Liver (tissue), 8 donors: ENCODE measurements at regions not wholly inside any gene's neighbourhood (a gene's known extent, or its start where the extent isn't known, plus 50 kb on each side); places are given as distances from the start of the nearest gene placed in this dataset.

Source experiments
- DNase-seq: peaks from one replicate; pipeline ENCODE4 v3.0.0-alpha.2; 2017; ENCODE audit warnings: low spot score
- H3K27ac ChIP-seq, 2 donors: one replicate each; pipeline ENCODE4 v1.7.0; 2013; ENCODE audit warnings: inconsistent platforms in 2 of 2, low read length in 2 of 2, control low read depth in 1 of 2, low read depth in 1 of 2, mild to moderate bottlenecking in 1 of 2
- H3K27me3 ChIP-seq, 4 donors: one replicate each; pipeline versions ENCODE4 v1.6.1 to v1.7.0; 2013; ENCODE audit warnings: low read length in 3 of 4, inconsistent platforms in 1 of 4, mild to moderate bottlenecking in 1 of 4, moderate library complexity in 1 of 4; ENCODE audit not compliant: control insufficient read depth in 4 of 4, insufficient read depth in 4 of 4
- H3K36me3 ChIP-seq, 4 donors: one replicate each; pipeline versions ENCODE4 v1.6.1 to v1.7.0; 2013; ENCODE audit warnings: low read length in 3 of 4, mild to moderate bottlenecking in 3 of 4, low read depth in 1 of 4, moderate library complexity in 1 of 4; ENCODE audit not compliant: control insufficient read depth in 4 of 4, insufficient read depth in 3 of 4
- H3K4me1 ChIP-seq, 4 donors: one replicate each; pipeline versions ENCODE4 v1.6.1 to v1.7.0; 2013; ENCODE audit warnings: low read length in 3 of 4, mild to moderate bottlenecking in 3 of 4, moderate library complexity in 1 of 4; ENCODE audit not compliant: control insufficient read depth in 4 of 4, insufficient read depth in 4 of 4
- H3K4me3 ChIP-seq, 3 donors: one replicate each; pipeline versions ENCODE4 v1.6.1 to v1.7.0; 2013; ENCODE audit warnings: low read length in 3 of 3, control low read depth in 1 of 3, low read depth in 1 of 3, mild to moderate bottlenecking in 1 of 3
- H3K9ac ChIP-seq, 2 donors: one replicate each; pipeline ENCODE4 v1.7.0; 2013; ENCODE audit warnings: low read length in 2 of 2, mild to moderate bottlenecking in 2 of 2, moderate library complexity in 2 of 2, control low read depth in 1 of 2, low read depth in 1 of 2
- H3K9me3 ChIP-seq, 4 donors: one replicate each; pipeline versions ENCODE4 v1.6.1 to v1.7.0; 2013; ENCODE audit warnings: low read length in 3 of 4; ENCODE audit not compliant: control insufficient read depth in 4 of 4
- ATF3 ChIP-seq: IDR thresholded peaks from 2 replicates; pipeline ENCODE4 v1.6.1; 2016; ENCODE audit warnings: antibody characterized with exemption
- CTCF ChIP-seq: fragments of 150-350 bp; IDR thresholded peaks from 2 replicates; pipeline ENCODE4 v1.5.1; 2017; ENCODE audit warnings: improper control_type of control experiment, low read depth, low read length; ENCODE audit not compliant: missing input control
- FOXA1 ChIP-seq: IDR thresholded peaks from 2 replicates; pipeline ENCODE4 v1.6.1; 2016; ENCODE audit warnings: antibody characterized with exemption
- GABPA ChIP-seq, 2 donors: IDR thresholded peaks in 1 of 2; conservative IDR thresholded peaks in 1 of 2; 2 replicates each; pipeline ENCODE4 v1.6.1; 2016; ENCODE audit warnings: antibody characterized with exemption in 2 of 2, mild to moderate bottlenecking in 1 of 2, moderate library complexity in 1 of 2
- HNF4A ChIP-seq, 2 donors: conservative IDR thresholded peaks; 2 replicates each; pipeline ENCODE4 v1.6.1; 2016; ENCODE audit warnings: antibody characterized with exemption in 2 of 2, mild to moderate bottlenecking in 2 of 2
- HNF4G ChIP-seq: IDR thresholded peaks from 2 replicates; pipeline ENCODE4 v1.6.1; 2016; ENCODE audit warnings: antibody characterized with exemption
- JUND ChIP-seq, 2 donors: IDR thresholded peaks; 2 replicates each; pipeline ENCODE4 v1.6.1; 2016; ENCODE audit warnings: antibody characterized with exemption in 2 of 2
- MAX ChIP-seq: IDR thresholded peaks from 2 replicates; pipeline ENCODE4 v1.6.1; 2016; ENCODE audit warnings: antibody characterized with exemption
- NR2F2 ChIP-seq: IDR thresholded peaks from 2 replicates; pipeline ENCODE4 v1.6.1; 2016; ENCODE audit warnings: antibody characterized with exemption
- RAD21 ChIP-seq, 2 donors: IDR thresholded peaks; 2 replicates each; pipeline ENCODE4 v1.6.1; 2016; ENCODE audit warnings: antibody characterized with exemption in 2 of 2, mild to moderate bottlenecking in 2 of 2
- REST ChIP-seq: IDR thresholded peaks from 2 replicates; pipeline ENCODE4 v1.6.1; 2016; ENCODE audit warnings: antibody characterized with exemption, mild to moderate bottlenecking
- RXRA ChIP-seq, 2 donors: IDR thresholded peaks; 2 replicates each; pipeline ENCODE4 v1.6.1; 2017 to 2018; ENCODE audit warnings: antibody characterized with exemption in 2 of 2, mild to moderate bottlenecking in 1 of 2
- SP1 ChIP-seq: IDR thresholded peaks from 2 replicates; pipeline ENCODE4 v1.6.1; 2018; ENCODE audit warnings: antibody characterized with exemption, mild to moderate bottlenecking
- TAF1 ChIP-seq: conservative IDR thresholded peaks from 2 replicates; pipeline ENCODE4 v1.6.1; 2016; ENCODE audit warnings: antibody characterized with exemption, mild to moderate bottlenecking
- WGBS: extraction: QIAGEN DNeasy Blood & Tissue Kit; methylation state at CpG from one replicate; pipeline ENCODE4 v1.1.7; 2013; 5-methylcytosine and 5-hydroxymethylcytosine counted together
- donor health status: healthy.
- donor health status: healthy.
- donor health status: healthy.
- donor health status: healthy.
- donor health status: healthy.

GRCh38 chr10:15462253-15462897, 91.3 kb upstream of the FAM171A1 start:
- H3K4me3 ChIP-seq = no peak overlapping the region
- no peak for DNase-seq
- H3K27ac ChIP-seq = no peak overlapping the region
- WGBS = 80% methylated on average over 6 of the region's 6 CpGs
- no peaks in the 10 kb centered on the region for H3K36me3 ChIP-seq
- no peaks in the 10 kb centered on the region for H3K27me3 ChIP-seq
- no peak overlapping the region for H3K9ac ChIP-seq
- TF ChIP-seq HNF4A (conservative IDR thresholded peaks at IDR 0.05) = no peak
- TF ChIP-seq JUND (IDR thresholded peaks at IDR 0.05) = no peak
- no peak for TF ChIP-seq ATF3
- TF ChIP-seq NR2F2 = no peak
- no peak for TF ChIP-seq GABPA (IDR thresholded peaks at IDR 0.05 in 1 of 2, conservative IDR thresholded peaks at IDR 0.05 in 1 of 2)
- no peaks in the 10 kb centered on the region for H3K4me1 ChIP-seq
- peaks cover 0 to 3% (median 0%) of the 10 kb centered on the region in 4 donors for H3K9me3 ChIP-seq

GRCh38 chr10:15461353-15462108, 90.4 kb upstream of the FAM171A1 start:
- 41% methylated on average over 9 of the region's 9 CpGs for WGBS
- H3K27me3 ChIP-seq = no peaks in the 10 kb centered on the region
- no peaks in the 10 kb centered on the region for H3K4me1 ChIP-seq
- H3K9ac ChIP-seq = no peak overlapping the region
- peaks cover 0 to 8% (median 0%) of the 10 kb centered on the region in 4 donors for H3K9me3 ChIP-seq
- H3K36me3 ChIP-seq = no peaks in the 10 kb centered on the region
- no peak for DNase-seq
- no peak overlapping the region for H3K4me3 ChIP-seq
- H3K27ac ChIP-seq = no peak overlapping the region
- TF ChIP-seq JUND (IDR thresholded peaks at IDR 0.05) = peak in 1 of 2 donors; percentile 8
- TF ChIP-seq RAD21 (IDR thresholded peaks at IDR 0.05) = peak; percentile 25 to 36
- no peak for TF ChIP-seq FOXA1
- peak; percentile 99 for TF ChIP-seq NR2F2
- no peak for TF ChIP-seq CTCF
- peak; percentile 23 for TF ChIP-seq REST
- TF ChIP-seq SP1 = peak; percentile 49
- no peak for TF ChIP-seq TAF1
- no peak for TF ChIP-seq HNF4G
- peak; percentile 48 to 52 for TF ChIP-seq RXRA (IDR thresholded peaks at IDR 0.05)
- no peak for TF ChIP-seq MAX
